ENCODE measurements at regions not wholly inside any gene's neighbourhood (a gene's known extent, or its start where the extent isn't known, plus 50 kb on each side); places are given as distances from the start of the nearest gene placed in this dataset.

DNA sequence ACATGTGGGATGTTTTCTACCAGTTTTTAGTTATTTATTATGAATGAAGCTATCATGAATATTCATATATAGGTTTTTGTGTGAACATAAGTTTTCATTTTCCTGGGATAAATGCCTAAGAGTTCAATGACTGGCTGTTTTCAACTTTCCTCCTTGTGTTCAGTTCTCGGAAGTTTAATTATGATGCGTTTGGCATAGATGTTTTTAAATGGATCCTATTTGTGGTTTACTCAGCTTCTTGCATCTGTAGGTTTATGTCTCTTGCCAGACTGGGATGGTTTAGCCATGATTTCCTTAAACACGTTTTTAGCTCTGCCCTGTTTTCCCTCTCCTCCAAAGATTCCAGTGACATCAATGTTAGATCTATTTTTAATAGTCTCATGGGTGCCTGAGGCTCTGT, 411.1 kb upstream of the CDH4 start:
- FAIRE-seq (no peak), DNase-seq (ENCODE audit: low read depth in 1 of 2, low spot score in 2 of 2) (no peak)
- H2BK15ac ChIP-seq (ENCODE audit: low read length) = no peak overlapping the region
- H4K20me1 ChIP-seq (replicated peaks in 1 of 2; ENCODE audit: control insufficient read depth in 1 of 2, insufficient read depth in 2 of 2, low read length in 2 of 2) = no peaks in the 10 kb centered on the region
- H3K4me1 ChIP-seq (replicated peaks in 1 of 4; ENCODE audit: control insufficient read depth in 3 of 4, insufficient read depth in 4 of 4, low read length in 3 of 4) = peaks cover 0 to 7% (median 2%) of the 10 kb centered on the region in 4 experiments; a peak in 3 of 7 replicates
- no peak overlapping the region for H3K23ac ChIP-seq (ENCODE audit: insufficient read length)
- WGBS, 2 experiments (ENCODE audit: extremely low coverage in 1 of 2, insufficient coverage in 1 of 2, insufficient read length in 1 of 2, insufficient replicate concordance in 2 of 2, low coverage in 1 of 2, low lambda C conversion rate in 2 of 2, missing lambda C conversion rate in 1 of 2) = 87% methylated on average over 3 of the region's 3 CpGs; no CpG with 5 or more reads in 1 of the 2 experiments
- no peak overlapping the region for H2AFZ ChIP-seq (ENCODE audit: low read length)
- no peak overlapping the region for H4K91ac ChIP-seq (replicated peaks; ENCODE audit: insufficient read length, low read length)
- no peaks in the 10 kb centered on the region for H3K79me2 ChIP-seq (ENCODE audit: control insufficient read depth in 1 of 2, insufficient read depth in 2 of 2, low read length in 2 of 2)
- H3K9me3 ChIP-seq (ENCODE audit: insufficient read depth in 2 of 2, low read depth in 1 of 2, low read length in 1 of 2) = no peaks in the 10 kb centered on the region; a peak in 1 of 4 replicates
- H3K4me2 ChIP-seq (ENCODE audit: insufficient read depth in 1 of 2, low read depth in 2 of 2, low read length in 2 of 2) = no peak overlapping the region
- no peaks in the 10 kb centered on the region for H3K79me1 ChIP-seq (ENCODE audit: low read depth, low read length)
- H2BK12ac ChIP-seq (ENCODE audit: low read depth, low read length) = no peak overlapping the region
- POLR2A ChIA-PET (ENCODE audit: partially characterized antibody) = no interaction called here
- no peak overlapping the region for H2BK20ac ChIP-seq (ENCODE audit: low read length)
- H3K14ac ChIP-seq (ENCODE audit: insufficient read length) = no peak overlapping the region
- H3K27me3 ChIP-seq (replicated peaks in 1 of 4; ENCODE audit: control insufficient read depth in 3 of 4, extremely low read depth in 1 of 4, insufficient read depth in 3 of 4, low read length in 3 of 4) = no peaks in the 10 kb centered on the region
- H3K18ac ChIP-seq (ENCODE audit: extremely low read depth, low read length) = no peak overlapping the region
- no peak for TF ChIP-seq NANOG (IDR thresholded peaks at IDR 0.05; ENCODE audit: insufficient read depth, low read depth, low read length, poor library complexity, severe bottlenecking)
- CTCF ChIA-PET (ENCODE audit: partially characterized antibody) = interaction anchor here (1.2 kb wide), 1 partner anchor 11 kb away, joined by 3 read pairs; no protein-coding TSS in a partner anchor
- H2BK5ac ChIP-seq (ENCODE audit: low read depth, low read length) = no peak overlapping the region
- H3K27ac ChIP-seq (ENCODE audit: low read depth, low read length) = no peak overlapping the region
- H3K4me3 ChIP-seq (ENCODE audit: extremely low read depth in 1 of 4, insufficient read depth in 2 of 4, low read depth in 3 of 4, low read length in 4 of 4) = no peak overlapping the region
- no peak overlapping the region for H2AK5ac ChIP-seq (ENCODE audit: low read depth, low read length)
- no peak overlapping the region for H3K4ac ChIP-seq (replicated peaks; ENCODE audit: insufficient read length, low read depth, low read length)
- no peak overlapping the region for H3K9ac ChIP-seq (replicated peaks in 1 of 4; ENCODE audit: extremely low read depth in 1 of 4, low read depth in 3 of 4, low read length in 3 of 4)
- no peak overlapping the region for H4K5ac ChIP-seq (ENCODE audit: insufficient read length, low read depth, low read length)
- no peaks in the 10 kb centered on the region for H3K36me3 ChIP-seq (ENCODE audit: control insufficient read depth in 2 of 4, insufficient read depth in 4 of 4, low read length in 3 of 4)
- H4K8ac ChIP-seq (ENCODE audit: extremely low read depth, insufficient read depth, low read length) = no peak overlapping the region
- no peak overlapping the region for H3K56ac ChIP-seq (replicated peaks; ENCODE audit: insufficient read length, low read depth, low read length)
- no peak overlapping the region for H2BK120ac ChIP-seq (replicated peaks; ENCODE audit: low read depth, low read length)
- no peaks in the 10 kb centered on the region for H3K23me2 ChIP-seq (ENCODE audit: low read depth, low read length)

Data from H1 (cell line).